Neuron (in vitro differentiated cells): ENCODE measurements at regions not wholly inside any gene's neighbourhood (a gene's known extent, or its start where the extent isn't known, plus 50 kb on each side); places are given as distances from the start of the nearest gene placed in this dataset.
"Not testable (repeated sequence)": the region's sequence is repeated elsewhere in the genome, so short reads cannot be mapped to it uniquely, and the experiment has no call there.

ENCODE experiments used
- H2AFZ ChIP-seq: one replicate; pipeline ENCODE4 v1.6.1; 2013; ENCODE audit warnings: low read depth, mild to moderate bottlenecking, inconsistent platforms, low read length, moderate library complexity
- H3K27me3 ChIP-seq: one replicate; pipeline ENCODE4 v1.6.1; 2013; ENCODE audit warnings: low read length; ENCODE audit not compliant: insufficient read depth
- H3K36me3 ChIP-seq: one replicate; pipeline ENCODE4 v1.6.1; 2013; ENCODE audit warnings: low read length; ENCODE audit not compliant: insufficient read depth
- H3K4me1 ChIP-seq: one replicate; pipeline ENCODE4 v1.6.1; 2013; ENCODE audit warnings: low read length; ENCODE audit not compliant: insufficient read depth
- H3K4me3 ChIP-seq: 2 replicates; pipeline ENCODE4 v1.5.1; 2013; ENCODE audit warnings: mild to moderate bottlenecking, low read length, moderate library complexity
- H3K9me3 ChIP-seq: one replicate; pipeline ENCODE4 v1.6.1; 2013; ENCODE audit warnings: low read length

DNA sequence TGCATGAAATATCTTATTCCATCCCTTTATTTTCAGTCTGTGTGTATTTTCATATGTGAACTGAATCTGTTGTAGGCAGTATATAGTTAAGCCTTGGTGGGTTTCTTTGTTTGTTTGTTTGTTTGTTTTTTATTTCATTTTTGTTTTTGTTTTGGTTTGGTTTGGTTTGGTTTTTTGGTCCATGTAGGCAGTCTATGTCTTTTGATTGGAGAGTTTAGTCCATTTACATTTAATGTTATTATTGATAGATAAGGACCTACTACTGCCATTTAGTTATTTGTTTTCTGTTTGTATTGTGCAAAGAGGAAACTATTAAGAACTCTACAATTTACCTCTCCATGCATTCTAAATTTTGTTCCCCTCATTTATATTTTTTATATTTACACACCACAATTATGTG lies 695.9 kb upstream of the GRM3 start:
- Histone ChIP-seq H2AFZ (no peak overlapping the region), H3K27me3 (no peaks in the 10 kb centered on the region), H3K4me3 (no peak overlapping the region), H3K9me3 (no peaks in the 10 kb centered on the region), H3K4me1 (no peaks in the 10 kb centered on the region), H3K36me3 (no peaks in the 10 kb centered on the region)

DNA sequence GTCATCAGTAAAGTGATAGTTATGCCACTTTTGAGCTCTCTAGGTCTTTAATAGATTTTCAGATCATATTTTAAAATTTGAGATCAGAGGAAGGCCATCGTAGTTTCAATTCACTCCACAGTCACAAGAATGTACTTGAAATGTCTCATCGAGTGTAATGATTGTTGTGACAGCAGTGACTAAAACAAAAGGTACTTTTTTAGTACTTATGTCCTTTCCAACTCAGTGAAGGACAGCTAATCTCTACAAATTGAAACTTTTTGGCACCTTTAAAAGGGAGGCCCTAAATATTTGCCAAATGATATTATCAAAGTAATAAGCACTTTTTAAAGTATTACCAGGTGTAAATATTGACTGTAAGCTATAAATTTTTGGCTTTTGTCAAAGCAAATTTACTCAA lies 702.9 kb upstream of the GRM3 start:
- Histone ChIP-seq H3K4me1 (peaks cover 13% of the 10 kb centered on the region), H3K27me3 (no peaks in the 10 kb centered on the region), H3K4me3 (no peak overlapping the region), H2AFZ (peak overlapping the region; percentile 1), H3K36me3 (no peaks in the 10 kb centered on the region), H3K9me3 (no peaks in the 10 kb centered on the region)

DNA sequence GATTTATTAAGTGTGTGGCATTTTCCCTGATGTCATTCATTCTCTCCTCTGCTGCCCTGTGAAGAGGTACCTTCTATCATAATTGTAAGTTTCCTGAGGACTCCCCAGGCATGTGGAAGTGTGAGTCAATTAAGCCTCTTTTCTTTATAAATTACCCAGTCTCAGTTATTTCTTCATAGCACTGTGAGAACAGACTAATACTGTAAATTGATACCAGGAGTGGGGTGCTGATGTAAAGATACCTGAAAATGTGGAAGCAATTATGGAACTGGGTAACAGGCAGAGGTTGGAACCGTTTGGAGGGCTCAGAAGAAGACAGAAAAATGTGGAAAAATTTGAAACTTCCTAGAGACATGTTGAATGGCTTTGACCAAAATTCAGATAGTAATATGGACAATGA lies 711.8 kb upstream of the GRM3 start:
- H3K4me1 ChIP-seq = no peaks in the 10 kb centered on the region
- no peaks in the 10 kb centered on the region for H3K27me3 ChIP-seq
- no peaks in the 10 kb centered on the region for H3K36me3 ChIP-seq
- H3K4me3 ChIP-seq = no peak overlapping the region
- no peak overlapping the region for H2AFZ ChIP-seq
- H3K9me3 ChIP-seq = peaks cover 5% of the 10 kb centered on the region

GRCh38 chr7:85928500-85928899 lies 715.2 kb upstream of the GRM3 start:
- no peaks in the 10 kb centered on the region for H3K4me1 ChIP-seq
- H3K27me3 ChIP-seq = no peaks in the 10 kb centered on the region
- H3K36me3 ChIP-seq = no peaks in the 10 kb centered on the region
- H3K4me3 ChIP-seq = no peak overlapping the region
- no peak overlapping the region for H2AFZ ChIP-seq
- peaks cover 3% of the 10 kb centered on the region for H3K9me3 ChIP-seq

DNA sequence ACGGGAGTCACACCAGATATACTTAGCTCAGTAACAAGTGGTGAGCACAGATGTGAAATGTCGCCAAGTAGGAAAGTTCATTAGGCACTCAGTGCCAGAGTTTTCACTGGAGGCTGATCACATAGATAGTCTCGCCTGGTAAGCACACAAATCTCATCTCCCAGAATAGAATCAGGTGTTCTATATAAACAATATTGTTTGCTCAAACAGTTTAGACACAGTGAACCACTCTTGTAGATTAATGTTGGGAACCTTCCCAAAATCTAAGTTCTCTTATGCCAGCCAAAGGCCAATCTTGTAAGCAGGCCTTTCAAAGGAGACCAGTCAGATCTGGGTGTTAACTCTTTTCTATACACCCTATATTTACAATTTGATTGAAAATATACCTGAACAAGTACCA lies 716.5 kb upstream of the GRM3 start:
- Histone ChIP-seq H3K9me3 (peaks cover 3% of the 10 kb centered on the region), H3K4me3 (no peak overlapping the region), H3K4me1 (no peaks in the 10 kb centered on the region), H3K36me3 (no peaks in the 10 kb centered on the region), H3K27me3 (no peaks in the 10 kb centered on the region), H2AFZ (no peak overlapping the region)

DNA sequence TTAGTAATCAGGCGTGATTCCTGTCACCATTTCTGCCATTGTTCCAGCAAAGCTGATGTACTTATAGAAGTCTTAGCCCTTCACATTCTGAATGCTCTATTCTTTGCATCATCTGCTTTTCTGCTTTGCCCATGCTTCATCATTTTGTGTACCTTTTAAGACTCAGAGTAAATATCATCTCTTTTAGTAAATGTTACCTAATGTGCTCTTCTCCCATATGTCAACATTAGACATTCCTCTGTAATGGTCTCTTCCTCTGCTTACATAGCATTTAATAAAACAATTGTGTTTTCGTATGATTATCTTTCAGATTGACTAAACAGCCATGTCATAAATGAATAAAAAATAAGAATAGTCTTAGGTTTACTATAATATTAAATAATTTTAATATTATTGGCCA lies 719.6 kb upstream of the GRM3 start:
- Histone ChIP-seq H2AFZ (no peak overlapping the region), H3K4me3 (no peak overlapping the region), H3K36me3 (no peaks in the 10 kb centered on the region), H3K4me1 (no peaks in the 10 kb centered on the region), H3K9me3 (no peaks in the 10 kb centered on the region), H3K27me3 (no peaks in the 10 kb centered on the region)

DNA sequence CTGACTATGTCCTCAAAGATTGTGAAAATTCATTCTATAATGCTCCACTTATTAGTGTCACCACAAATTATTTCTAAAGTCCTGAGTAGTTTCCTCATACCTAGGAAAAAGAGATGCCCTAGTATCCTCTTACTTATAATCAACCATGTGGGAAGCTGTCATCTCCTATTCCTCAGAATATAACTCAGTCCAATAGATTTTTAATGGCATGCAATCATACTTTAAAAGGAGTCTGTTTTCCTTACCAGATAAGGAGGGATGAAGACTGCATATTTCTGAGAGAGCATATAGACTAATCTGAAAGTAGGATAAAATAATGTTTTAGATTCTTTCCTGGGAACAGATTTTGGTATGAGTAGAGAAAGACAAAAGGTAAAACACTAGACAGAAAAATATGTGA lies 727.7 kb upstream of the GRM3 start:
- no peaks in the 10 kb centered on the region for H3K27me3 ChIP-seq
- no peak overlapping the region for H2AFZ ChIP-seq
- no peak overlapping the region for H3K4me3 ChIP-seq
- H3K9me3 ChIP-seq = peaks cover 2% of the 10 kb centered on the region
- H3K36me3 ChIP-seq = no peaks in the 10 kb centered on the region
- no peaks in the 10 kb centered on the region for H3K4me1 ChIP-seq

GRCh38 chr7:85914437-85914836 lies 727.6 kb upstream of the SEMA3D start:
- peaks cover 4% of the 10 kb centered on the region for H3K9me3 ChIP-seq
- H3K4me1 ChIP-seq = no peaks in the 10 kb centered on the region
- no peak overlapping the region for H2AFZ ChIP-seq
- H3K4me3 ChIP-seq = no peak overlapping the region
- no peaks in the 10 kb centered on the region for H3K27me3 ChIP-seq
- no peaks in the 10 kb centered on the region for H3K36me3 ChIP-seq

GRCh38 chr7:85908051-85908450 lies 721.2 kb upstream of the SEMA3D start:
- Histone ChIP-seq H3K4me1 (no peaks in the 10 kb centered on the region), H2AFZ (no peak overlapping the region), H3K27me3 (no peaks in the 10 kb centered on the region), H3K9me3 (peaks cover 2% of the 10 kb centered on the region), H3K4me3 (no peak overlapping the region), H3K36me3 (no peaks in the 10 kb centered on the region)

GRCh38 chr7:85897967-85898366 lies 711.1 kb upstream of the SEMA3D start:
- H3K27me3 ChIP-seq = no peaks in the 10 kb centered on the region
- H3K9me3 ChIP-seq = no peaks in the 10 kb centered on the region
- H3K36me3 ChIP-seq = no peaks in the 10 kb centered on the region
- H3K4me3 ChIP-seq = no peak overlapping the region
- no peaks in the 10 kb centered on the region for H3K4me1 ChIP-seq
- H2AFZ ChIP-seq = no peak overlapping the region

- Histone ChIP-seq H3K4me3 (no peak overlapping the region), H3K36me3 (no peaks in the 10 kb centered on the region), H3K27me3 (no peaks in the 10 kb centered on the region), H3K9me3 (no peaks in the 10 kb centered on the region), H2AFZ (no peak overlapping the region), H3K4me1 (no peaks in the 10 kb centered on the region)
These were observed 709.7 kb upstream of the SEMA3D start for GRCh38 chr7:85896531-85896930.

DNA sequence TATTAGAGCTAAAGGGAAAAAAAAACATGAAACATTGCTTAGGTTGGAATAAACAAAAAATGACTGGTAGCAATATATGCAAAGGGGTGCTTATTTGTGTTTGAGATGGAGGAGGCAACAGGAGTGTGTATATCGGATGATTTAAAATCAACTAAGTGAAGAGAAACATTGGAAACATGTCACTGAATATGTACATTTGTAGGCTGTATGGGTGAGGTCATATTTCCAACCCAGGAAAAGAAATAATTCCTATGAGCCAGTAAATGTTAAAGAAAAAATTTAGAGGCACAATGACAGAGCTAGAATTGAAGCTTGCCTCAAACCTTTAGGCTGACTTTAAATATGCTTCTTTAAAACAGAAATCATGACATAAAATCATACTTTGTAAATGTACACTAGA lies 709.0 kb upstream of the SEMA3D start:
- Histone ChIP-seq H3K4me1 (no peaks in the 10 kb centered on the region), H3K27me3 (no peaks in the 10 kb centered on the region), H2AFZ (no peak overlapping the region), H3K4me3 (no peak overlapping the region), H3K9me3 (no peaks in the 10 kb centered on the region), H3K36me3 (no peaks in the 10 kb centered on the region)

DNA sequence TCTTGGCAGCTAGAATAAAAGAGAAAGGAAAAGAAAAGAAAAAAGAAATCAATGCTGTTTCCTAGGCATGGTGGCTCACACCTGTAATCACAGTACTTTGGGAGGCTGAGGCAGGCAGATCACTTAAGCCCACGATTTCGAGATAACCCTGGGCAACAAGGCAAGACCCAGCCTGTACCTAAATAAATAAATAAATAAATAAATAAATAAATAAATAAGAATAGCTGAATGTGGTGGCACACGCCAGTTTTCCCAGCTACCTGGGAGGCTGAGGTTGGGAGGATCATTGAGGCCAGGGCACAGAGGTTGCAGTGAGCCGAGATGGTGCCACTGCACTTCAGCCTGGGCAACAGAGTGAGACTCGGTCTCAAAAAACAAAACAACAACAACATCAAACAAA lies 705.0 kb upstream of the SEMA3D start:
- H2AFZ ChIP-seq, H3K9me3 ChIP-seq, H3K36me3 ChIP-seq, H3K27me3 ChIP-seq, H3K4me1 ChIP-seq, H3K4me3 ChIP-seq: not testable (repeated sequence)

DNA sequence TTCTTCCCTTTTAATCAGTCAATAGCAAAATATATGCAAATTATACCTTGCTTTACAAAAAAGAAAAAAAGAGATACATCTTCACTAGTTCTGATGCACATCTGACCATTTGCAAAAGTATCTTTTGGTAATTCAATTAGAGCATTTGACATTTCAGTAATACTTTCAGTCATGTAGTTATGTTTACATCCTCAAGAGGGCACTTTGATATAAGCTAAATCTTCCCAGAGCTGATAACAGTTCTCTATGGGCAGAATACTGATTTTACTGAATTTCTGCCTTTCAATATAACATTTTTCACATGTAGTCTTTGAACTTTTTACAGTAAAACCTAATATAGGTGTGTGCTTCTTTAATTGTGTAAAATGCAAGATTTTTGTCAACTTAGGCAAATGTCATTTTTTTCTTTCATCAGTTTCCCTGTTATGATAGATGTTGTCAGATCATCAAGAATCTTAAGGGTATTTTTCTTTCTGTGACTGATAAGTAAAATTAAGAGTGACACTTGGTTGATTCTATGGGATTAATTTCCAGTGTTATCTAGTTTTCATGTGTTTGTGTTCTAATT lies 703.5 kb upstream of the SEMA3D start:
- Histone ChIP-seq H3K9me3 (no peaks in the 10 kb centered on the region), H3K27me3 (no peaks in the 10 kb centered on the region), H3K4me3 (no peak overlapping the region), H3K4me1 (no peaks in the 10 kb centered on the region), H3K36me3 (no peaks in the 10 kb centered on the region), H2AFZ (no peak overlapping the region)
